ENCODE measurements at regions not wholly inside any gene's neighbourhood (a gene's known extent, or its start where the extent isn't known, plus 50 kb on each side); places are given as distances from the start of the nearest gene placed in this dataset.
"Not testable (repeated sequence)": the region's sequence is repeated elsewhere in the genome, so short reads cannot be mapped to it uniquely, and the experiment has no call there.

GRCh38 chr9:18317896-18318295 is 156.1 kb upstream of the ADAMTSL1 start:
- no peak for DNase-seq

- no peak for DNase-seq
Observed at GRCh38 chr9:18319918-18320445, 154.0 kb upstream of the ADAMTSL1 start.

- no peak for DNase-seq
Observed at GRCh38 chr9:18324928-18325745, 148.8 kb upstream of the ADAMTSL1 start.

GRCh38 chr9:18325746-18326011 is 148.3 kb upstream of the ADAMTSL1 start:
- DNase-seq, result not testable (repeated sequence)

GRCh38 chr9:18327121-18327520 is 146.8 kb upstream of the ADAMTSL1 start:
- DNase-seq, result no peak

- no peak for DNase-seq
Observed at GRCh38 chr9:18330401-18331309, 143.3 kb upstream of the ADAMTSL1 start.

- no peak for DNase-seq
Observed at GRCh38 chr9:18331310-18331684, 142.7 kb upstream of the ADAMTSL1 start.

- no peak for DNase-seq
Observed at GRCh38 chr9:18331808-18332209, 142.1 kb upstream of the ADAMTSL1 start.

GRCh38 chr9:18333157-18333556 is 140.8 kb upstream of the ADAMTSL1 start:
- DNase-seq, result no peak

GRCh38 chr9:18335825-18336224 is 138.1 kb upstream of the ADAMTSL1 start:
- DNase-seq, result no peak

- DNase-seq, result no peak
Observed at GRCh38 chr9:18338042-18338441, 135.9 kb upstream of the ADAMTSL1 start.

GRCh38 chr9:18343784-18344183 is 130.2 kb upstream of the ADAMTSL1 start:
- no peak for DNase-seq

- DNase-seq, result no peak
Observed at GRCh38 chr9:18346745-18347144, 127.2 kb upstream of the ADAMTSL1 start.

GRCh38 chr9:18347386-18348082 is 126.4 kb upstream of the ADAMTSL1 start:
- DNase-seq, result no peak

GRCh38 chr9:18348083-18348475 is 125.9 kb upstream of the ADAMTSL1 start:
- DNase-seq, result no peak

- DNase-seq, result no peak
Observed at GRCh38 chr9:18349530-18349929, 124.4 kb upstream of the ADAMTSL1 start.

- no peak for DNase-seq
Observed at GRCh38 chr9:18350036-18350435, 123.9 kb upstream of the ADAMTSL1 start.

GRCh38 chr9:18350995-18351595 is 122.9 kb upstream of the ADAMTSL1 start:
- no peak for DNase-seq

GRCh38 chr9:18352711-18353110 is 121.2 kb upstream of the ADAMTSL1 start:
- no peak for DNase-seq

GRCh38 chr9:18353473-18353872 is 120.5 kb upstream of the ADAMTSL1 start:
- no peak for DNase-seq

- no peak for DNase-seq
Observed at GRCh38 chr9:18357321-18357720, 116.6 kb upstream of the ADAMTSL1 start.

GRCh38 chr9:18358325-18358724 is 115.6 kb upstream of the ADAMTSL1 start:
- DNase-seq, result no peak

GRCh38 chr9:18359335-18359734 is 114.6 kb upstream of the ADAMTSL1 start:
- no peak for DNase-seq
